ENCODE measurements at regions not wholly inside any gene's neighbourhood (a gene's known extent, or its start where the extent isn't known, plus 50 kb on each side); places are given as distances from the start of the nearest gene placed in this dataset.

- no peak for TF ChIP-seq POLR2A (IDR thresholded peaks at IDR 0.05)
- no peak for TF ChIP-seq CTCF (IDR thresholded peaks at IDR 0.05)
Observed at GRCh38 chr11:114912826-114913225, 234.5 kb downstream of the NXPE2 start.

Measured in adrenal gland (tissue), 5 donors.